Natural killer cell (primary cell): ENCODE measurements at regions not wholly inside any gene's neighbourhood (a gene's known extent, or its start where the extent isn't known, plus 50 kb on each side); places are given as distances from the start of the nearest gene placed in this dataset.

ENCODE experiments used
- ATAC-seq, 3 donors: fragments of 150-1000 bp in 2 of 3; fragments of 200-7000 bp in 1 of 3; cut with Tn5 transposase; 1 replicate in 1 of 3; 2 replicates in 2 of 3; pipeline ENCODE4 v1.10.0; 2021; ENCODE audit warnings: mild to moderate bottlenecking in 2 of 3, moderate library complexity in 2 of 3
- DNase-seq, 2 donors: peaks; one replicate each; pipeline versions ENCODE4 v3.0.0 to v3.0.0-alpha.2; 2013 to 2021; ENCODE audit warnings: mixed read lengths in 1 of 2
- H3K27ac ChIP-seq: one replicate; pipeline ENCODE4 v1.5.1; 2013; ENCODE audit warnings: mild to moderate bottlenecking, low read length
- H3K27me3 ChIP-seq: one replicate; pipeline ENCODE4 v1.6.1; 2013; ENCODE audit warnings: low read length; ENCODE audit not compliant: control insufficient read depth, insufficient read depth
- H3K36me3 ChIP-seq: one replicate; pipeline ENCODE4 v1.6.1; 2013; ENCODE audit warnings: low read length; ENCODE audit not compliant: control insufficient read depth, insufficient read depth
- H3K4me1 ChIP-seq: one replicate; pipeline ENCODE4 v1.6.1; 2013; ENCODE audit warnings: low read length; ENCODE audit not compliant: control insufficient read depth, insufficient read depth
- H3K4me3 ChIP-seq: one replicate; pipeline ENCODE4 v1.5.1; 2013; ENCODE audit warnings: low read length
- H3K9me3 ChIP-seq: one replicate; pipeline ENCODE4 v1.6.1; 2013; ENCODE audit warnings: low read length; ENCODE audit not compliant: control insufficient read depth, insufficient read depth
- H3K27ac Mint-ChIP-seq, 2 donors: one replicate each; pipeline ENCODE4 v1.8.0; 2022; ENCODE audit warnings: mild to moderate bottlenecking in 2 of 2, mixed read lengths in 2 of 2, moderate library complexity in 1 of 2
- H3K27me3 Mint-ChIP-seq, 2 donors: one replicate each; pipeline ENCODE4 v1.8.0; 2022; ENCODE audit warnings: low read depth in 2 of 2, mixed read lengths in 2 of 2
- H3K36me3 Mint-ChIP-seq: one replicate; pipeline ENCODE4 v1.8.0; 2022; ENCODE audit warnings: mixed read lengths
- H3K4me1 Mint-ChIP-seq, 2 donors: one replicate each; pipeline ENCODE4 v1.8.0; 2022; ENCODE audit warnings: mixed read lengths in 2 of 2
- H3K4me3 Mint-ChIP-seq: one replicate; pipeline ENCODE4 v1.8.0; 2022; ENCODE audit warnings: mild to moderate bottlenecking, moderate library complexity, mixed read lengths
- H3K9me3 Mint-ChIP-seq, 2 donors: one replicate each; pipeline ENCODE4 v1.8.0; 2022; ENCODE audit warnings: mixed read lengths in 2 of 2
- WGBS: methylation state at CpG from one replicate; pipeline ENCODE4 v1.1.7; 2013; ENCODE audit warnings: missing lambda C conversion rate; ENCODE audit not compliant: insufficient coverage; 5-methylcytosine and 5-hydroxymethylcytosine counted together
- intact Hi-C: fragments of 100-400 bp; cut with micrococcal nuclease; formaldehyde crosslinking; loops from one replicate; pipeline ENCODE4 v1.14.2; 2022
- TF ChIP-seq, protein P1 (sequence below): fragments of 200-600 bp; IDR thresholded peaks from one replicate; pipeline ENCODE4 v1.8.0; 2022; ENCODE audit warnings: antibody characterized with exemption

DNA sequence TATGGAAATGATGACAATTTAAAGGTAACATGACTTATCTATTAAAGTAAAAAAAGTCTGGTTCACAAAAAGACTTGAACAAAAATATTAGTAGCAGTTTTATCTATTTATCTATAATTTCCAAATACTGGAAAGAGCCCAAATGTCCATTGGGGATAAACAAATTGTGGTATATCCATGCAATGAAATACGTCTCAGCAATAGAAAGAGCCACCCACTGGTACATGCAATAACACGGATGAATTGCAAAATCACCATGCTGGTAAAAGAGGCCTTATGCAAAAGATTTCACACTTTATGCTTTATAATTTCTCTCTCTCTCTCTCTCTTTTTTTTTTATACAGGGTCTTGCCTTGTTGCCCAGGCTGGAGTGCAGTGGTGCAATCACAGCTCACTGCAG, 91.4 kb upstream of the ASAP2 start:
- H3K36me3 ChIP-seq, result no peaks in the 10 kb centered on the region
- DNase-seq (no peak), ATAC-seq (no peak)
- intact Hi-C loops, result no loop called here
- Mint-ChIP-seq H3K27ac (no peak overlapping the region), H3K4me1 (no peaks in the 10 kb centered on the region), H3K27me3 (peaks cover 5 to 9% of the 10 kb centered on the region in 2 donors), H3K36me3 (no peaks in the 10 kb centered on the region), H3K4me3 (no peak overlapping the region), H3K9me3 (no peaks in the 10 kb centered on the region)
- no peaks in the 10 kb centered on the region for H3K9me3 ChIP-seq
- no peaks in the 10 kb centered on the region for H3K27me3 ChIP-seq
- TF ChIP-seq, protein P1, sequence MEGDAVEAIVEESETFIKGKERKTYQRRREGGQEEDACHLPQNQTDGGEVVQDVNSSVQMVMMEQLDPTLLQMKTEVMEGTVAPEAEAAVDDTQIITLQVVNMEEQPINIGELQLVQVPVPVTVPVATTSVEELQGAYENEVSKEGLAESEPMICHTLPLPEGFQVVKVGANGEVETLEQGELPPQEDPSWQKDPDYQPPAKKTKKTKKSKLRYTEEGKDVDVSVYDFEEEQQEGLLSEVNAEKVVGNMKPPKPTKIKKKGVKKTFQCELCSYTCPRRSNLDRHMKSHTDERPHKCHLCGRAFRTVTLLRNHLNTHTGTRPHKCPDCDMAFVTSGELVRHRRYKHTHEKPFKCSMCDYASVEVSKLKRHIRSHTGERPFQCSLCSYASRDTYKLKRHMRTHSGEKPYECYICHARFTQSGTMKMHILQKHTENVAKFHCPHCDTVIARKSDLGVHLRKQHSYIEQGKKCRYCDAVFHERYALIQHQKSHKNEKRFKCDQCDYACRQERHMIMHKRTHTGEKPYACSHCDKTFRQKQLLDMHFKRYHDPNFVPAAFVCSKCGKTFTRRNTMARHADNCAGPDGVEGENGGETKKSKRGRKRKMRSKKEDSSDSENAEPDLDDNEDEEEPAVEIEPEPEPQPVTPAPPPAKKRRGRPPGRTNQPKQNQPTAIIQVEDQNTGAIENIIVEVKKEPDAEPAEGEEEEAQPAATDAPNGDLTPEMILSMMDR, result no peak
- no peak overlapping the region for H3K27ac ChIP-seq
- H3K4me1 ChIP-seq, result no peaks in the 10 kb centered on the region
- no peak overlapping the region for H3K4me3 ChIP-seq
- WGBS, result 91% methylated on average over 2 of the region's 2 CpGs

DNA sequence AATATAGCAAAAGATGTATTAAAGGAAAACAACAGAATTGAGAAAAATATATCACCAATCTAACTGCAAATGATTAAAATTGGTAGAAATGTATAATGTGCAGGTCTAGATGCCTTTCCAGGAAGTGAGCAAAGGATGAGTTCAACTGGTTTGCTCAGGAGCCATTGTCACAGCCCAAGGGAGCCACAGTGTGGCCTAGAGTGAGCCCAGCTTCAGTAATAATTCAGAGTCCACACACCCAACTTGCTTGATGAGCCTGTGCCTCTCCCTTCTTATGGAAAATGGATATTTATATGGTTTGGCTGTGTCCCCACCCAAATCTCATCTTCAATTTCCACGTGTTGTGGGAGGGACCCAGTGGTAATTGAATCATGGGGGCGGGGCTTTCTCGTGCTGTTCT, 92.2 kb upstream of the ASAP2 start:
- H3K4me1 Mint-ChIP-seq, result no peaks in the 10 kb centered on the region
- Histone ChIP-seq H3K36me3 (no peaks in the 10 kb centered on the region), H3K4me3 (no peak overlapping the region), H3K9me3 (no peaks in the 10 kb centered on the region), H3K4me1 (no peaks in the 10 kb centered on the region), H3K27me3 (no peaks in the 10 kb centered on the region), H3K27ac (no peak overlapping the region)
- TF ChIP-seq, protein P1, result no peak
- no peak for ATAC-seq
- peaks cover 5 to 9% of the 10 kb centered on the region in 2 donors for H3K27me3 Mint-ChIP-seq
- H3K4me3 Mint-ChIP-seq, result no peak overlapping the region
- DNase-seq, result no peak
- WGBS, result 92% methylated on average over 2 of the region's 3 CpGs
- intact Hi-C loops, result no loop called here
- no peak overlapping the region for H3K27ac Mint-ChIP-seq
- H3K9me3 Mint-ChIP-seq, result no peaks in the 10 kb centered on the region
- H3K36me3 Mint-ChIP-seq, result no peaks in the 10 kb centered on the region

DNA sequence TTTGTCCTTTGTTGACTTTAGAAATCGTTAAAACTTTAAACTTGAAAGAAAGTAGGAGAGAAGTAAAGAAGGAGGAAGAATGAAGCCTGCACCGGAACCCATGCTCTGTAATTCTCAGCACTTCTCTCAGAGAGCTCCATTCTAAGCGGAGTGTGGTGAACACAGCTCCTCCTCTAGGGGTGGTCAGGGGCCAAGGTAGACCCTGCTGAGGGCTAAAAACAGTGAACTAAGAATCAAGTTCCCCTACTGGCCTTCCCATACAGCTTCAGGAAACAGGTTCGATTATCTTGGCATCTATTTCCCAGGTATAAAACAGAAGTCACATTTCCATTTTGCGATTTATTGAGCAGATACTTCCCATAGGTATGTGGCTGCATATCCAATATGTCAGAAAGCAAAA, 92.7 kb upstream of the ASAP2 start:
- H3K4me1 ChIP-seq, result no peaks in the 10 kb centered on the region
- Mint-ChIP-seq H3K9me3 (no peaks in the 10 kb centered on the region), H3K4me3 (no peak overlapping the region), H3K27ac (no peak overlapping the region), H3K27me3 (peaks cover 3% of the 10 kb centered on the region in 2 donors), H3K4me1 (no peaks in the 10 kb centered on the region), H3K36me3 (no peaks in the 10 kb centered on the region)
- ATAC-seq (no peak), DNase-seq (no peak)
- no peak overlapping the region for H3K27ac ChIP-seq
- TF ChIP-seq, protein P1, result no peak
- H3K9me3 ChIP-seq, result no peaks in the 10 kb centered on the region
- intact Hi-C loops, result no loop called here
- no peaks in the 10 kb centered on the region for H3K27me3 ChIP-seq
- no peak overlapping the region for H3K4me3 ChIP-seq
- H3K36me3 ChIP-seq, result no peaks in the 10 kb centered on the region
- WGBS, result 59% methylated on average over 5 of the region's 5 CpGs

DNA sequence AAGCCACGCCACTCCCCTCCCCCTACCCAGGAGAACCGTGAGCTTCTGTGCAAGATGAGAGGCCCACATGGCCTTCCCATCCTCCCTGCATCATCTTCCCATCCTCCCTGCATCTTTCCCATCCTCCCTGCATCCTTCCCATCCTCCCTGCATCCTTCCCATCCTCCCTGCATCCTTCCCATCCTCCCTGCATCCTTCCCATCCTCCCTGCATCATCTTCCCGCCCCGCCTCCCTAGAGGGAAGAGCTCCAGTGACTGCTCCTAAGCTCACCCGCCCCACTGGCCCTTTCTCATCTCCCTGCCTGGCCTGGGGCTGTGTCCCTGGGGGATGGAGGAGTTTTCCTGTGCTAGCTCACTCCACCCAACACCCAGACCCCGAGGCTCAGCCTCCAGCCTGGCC, 93.3 kb upstream of the ASAP2 start:
- H3K4me1 ChIP-seq, result no peaks in the 10 kb centered on the region
- WGBS, result 92% methylated on average over 5 of the region's 6 CpGs
- Mint-ChIP-seq H3K36me3 (no peaks in the 10 kb centered on the region), H3K4me3 (no peak overlapping the region), H3K4me1 (no peaks in the 10 kb centered on the region), H3K9me3 (no peaks in the 10 kb centered on the region), H3K27ac (no peak overlapping the region), H3K27me3 (peaks cover 0 to 2% of the 10 kb centered on the region in 2 donors)
- no peak overlapping the region for H3K4me3 ChIP-seq
- no peaks in the 10 kb centered on the region for H3K36me3 ChIP-seq
- TF ChIP-seq, protein P1, result no peak
- ATAC-seq (no peak), DNase-seq (no peak)
- intact Hi-C loops, result no loop called here
- no peak overlapping the region for H3K27ac ChIP-seq
- H3K9me3 ChIP-seq, result no peaks in the 10 kb centered on the region
- no peaks in the 10 kb centered on the region for H3K27me3 ChIP-seq
